Spleen (tissue), 11 donors: ENCODE measurements at regions not wholly inside any gene's neighbourhood (a gene's known extent, or its start where the extent isn't known, plus 50 kb on each side); places are given as distances from the start of the nearest gene placed in this dataset.
A peak's percentile ranks its signal among the peaks of the same experiment; 100 is the strongest.

Source experiments
- DNase-seq: peaks from one replicate; pipeline ENCODE4 v3.0.0-alpha.2; 2020
- H3K27ac ChIP-seq, 8 donors: fragments of 200-600 bp; sonication (generic) in 7 of 8; 1 replicate in 4 of 8; 2 replicates in 4 of 8; pipeline versions ENCODE4 v1.5.0 to v1.8.0; 2016 to 2021; ENCODE audit warnings: inconsistent platforms in 4 of 8, mild to moderate bottlenecking in 4 of 8, moderate library complexity in 1 of 8
- H3K27me3 ChIP-seq, 7 donors: fragments of 200-600 bp; sonication (generic) in 6 of 7; replicated peaks in 1 of 7; 1 replicate in 4 of 7; 2 replicates in 3 of 7; pipeline versions ENCODE4 v1.5.0 to v1.8.0; 2016 to 2021; ENCODE audit warnings: inconsistent platforms in 3 of 7, mild to moderate bottlenecking in 1 of 7
- H3K36me3 ChIP-seq, 6 donors: fragments of 200-600 bp; sonication (generic) in 5 of 6; 1 replicate in 4 of 6; 2 replicates in 2 of 6; pipeline versions ENCODE4 v1.5.0 to v1.8.0; 2016 to 2021; ENCODE audit warnings: inconsistent platforms in 2 of 6
- H3K4me1 ChIP-seq, 6 donors: fragments of 200-600 bp; sonication (generic) in 5 of 6; 1 replicate in 3 of 6; 2 replicates in 3 of 6; pipeline versions ENCODE4 v1.5.0 to v1.8.0; 2016 to 2021; ENCODE audit warnings: inconsistent platforms in 3 of 6
- H3K4me3 ChIP-seq, 8 donors: fragments of 200-600 bp; sonication (generic) in 7 of 8; 1 replicate in 4 of 8; 2 replicates in 4 of 8; pipeline versions ENCODE4 v1.5.0 to v1.8.0; 2016 to 2021; ENCODE audit warnings: inconsistent platforms in 4 of 8, mild to moderate bottlenecking in 4 of 8, moderate library complexity in 2 of 8
- H3K9me3 ChIP-seq, 8 donors: fragments of 200-600 bp; sonication (generic) in 7 of 8; 1 replicate in 4 of 8; 2 replicates in 4 of 8; pipeline versions ENCODE4 v1.5.0 to v1.8.0; 2016 to 2021; ENCODE audit warnings: inconsistent platforms in 4 of 8
- CTCF ChIP-seq, 11 experiments: fragments of 200-600 bp in 7 of 11; fragments of 450-650 bp in 4 of 11; sonication (generic) in 4 of 11; IDR thresholded peaks in 8 of 11; conservative IDR thresholded peaks in 3 of 11; 1 replicate in 7 of 11; 2 replicates in 4 of 11; pipeline versions ENCODE4 v1.4.0 to v1.8.0; 2016 to 2021; ENCODE audit warnings: antibody characterized with exemption in 11 of 11, inconsistent platforms in 4 of 11, mild to moderate bottlenecking in 1 of 11
- POLR2A ChIP-seq, 3 donors: fragments of 450-650 bp; IDR thresholded peaks; one replicate each; pipeline ENCODE4 v1.5.1; 2017; ENCODE audit warnings: antibody characterized with exemption in 3 of 3, mild to moderate bottlenecking in 1 of 3
- POLR2AphosphoS5 ChIP-seq, 3 donors: sonication (generic); formaldehyde crosslinking; IDR thresholded peaks; one replicate each; pipeline ENCODE4 v1.5.1; 2017; ENCODE audit warnings: antibody characterized with exemption in 3 of 3
- WGBS, 5 donors: extraction: QIAGEN DNeasy Blood & Tissue Kit in 3 of 5; methylation state at CpG; one replicate each; pipeline versions ENCODE4 v1.1.5 to v1.1.7; 2013 to 2018; 5-methylcytosine and 5-hydroxymethylcytosine counted together
- intact Hi-C: fragments of 100-400 bp; cut with DNase I; formaldehyde crosslinking; loops from one replicate; pipeline ENCODE4 v1.15.0; 2023; ENCODE audit warnings: low total_unique reads
- donor health status: healthy with polysubstance abuse.
- donor health status: DM: no; HTN: no; CAD: no; lungs with moderate emphysema.
- donor health status: DM: no; HTN: no; CAD: no.
- donor health status: Bipolar disorder and iron deficiency.
- donor health status: healthy.
- donor health status: DM: no; HTN: no; CAD: no.
- donor health status: DM: yes; HTN: yes; CAD: no.

- no peaks in the 10 kb centered on the region for H3K9me3 ChIP-seq
- no peaks in the 10 kb centered on the region for H3K36me3 ChIP-seq
- TF ChIP-seq CTCF (IDR thresholded peaks at IDR 0.05 in 8 of 11, conservative IDR thresholded peaks at IDR 0.05 in 3 of 11), result no peak
- no peak for TF ChIP-seq POLR2AphosphoS5 (IDR thresholded peaks at IDR 0.05)
- TF ChIP-seq POLR2A (IDR thresholded peaks at IDR 0.05), result no peak
- H3K4me3 ChIP-seq, result no peak overlapping the region
- 64 to 77% (median 73%) methylated on average over 5 of the region's 5 CpGs for WGBS, 5 donors
- intact Hi-C loops, result no loop called here
- peaks cover 3 to 22% (median 14%) of the 10 kb centered on the region in 6 donors for H3K4me1 ChIP-seq
- H3K27ac ChIP-seq, result no peak overlapping the region
- H3K27me3 ChIP-seq, result no peaks in the 10 kb centered on the region
- no peak for DNase-seq
Observed at GRCh38 chr13:80555796-80556678, 215.1 kb upstream of the SPRY2 start.

GRCh38 chr13:80552851-80553440, 212.0 kb upstream of the SPRY2 start:
- Histone ChIP-seq H3K4me1 (peaks cover 3 to 28% (median 18%) of the 10 kb centered on the region in 6 donors), H3K36me3 (no peaks in the 10 kb centered on the region), H3K27me3 (no peaks in the 10 kb centered on the region), H3K9me3 (no peaks in the 10 kb centered on the region), H3K27ac (peak overlapping the region in 3 of 8 donors; percentile 10 to 62 (median 62)), H3K4me3 (no peak overlapping the region)
- TF ChIP-seq CTCF (IDR thresholded peaks at IDR 0.05 in 8 of 11, conservative IDR thresholded peaks at IDR 0.05 in 3 of 11) (no peak), POLR2A (IDR thresholded peaks at IDR 0.05) (no peak), POLR2AphosphoS5 (IDR thresholded peaks at IDR 0.05) (no peak)
- intact Hi-C loops, result no loop called here
- WGBS, 5 donors, result 52 to 66% (median 59%) methylated on average over 4 of the region's 4 CpGs
- DNase-seq, result no peak

- WGBS, 5 donors, result 3 to 7% (median 5%) methylated on average over 1 of the region's 1 CpG
- Histone ChIP-seq H3K36me3 (no peaks in the 10 kb centered on the region), H3K4me3 (no peak overlapping the region), H3K4me1 (peaks cover 3 to 29% (median 18%) of the 10 kb centered on the region in 6 donors), H3K27ac (peak overlapping the region in 6 of 8 donors; percentile 7 to 62 (median 41)), H3K9me3 (no peaks in the 10 kb centered on the region), H3K27me3 (no peaks in the 10 kb centered on the region)
- TF ChIP-seq CTCF (IDR thresholded peaks at IDR 0.05 in 8 of 11, conservative IDR thresholded peaks at IDR 0.05 in 3 of 11) (no peak), POLR2A (IDR thresholded peaks at IDR 0.05) (no peak)
- no peak for DNase-seq
- intact Hi-C loops, result no loop called here
Observed at GRCh38 chr13:80551650-80552497, 210.9 kb upstream of the SPRY2 start.
